Loucy (cell line): ENCODE measurements at regions not wholly inside any gene's neighbourhood (a gene's known extent, or its start where the extent isn't known, plus 50 kb on each side); places are given as distances from the start of the nearest gene placed in this dataset.
"Not testable (repeated sequence)": the region's sequence is repeated elsewhere in the genome, so short reads cannot be mapped to it uniquely, and the experiment has no call there.

Source experiments
- H2AFZ ChIP-seq: fragments of 200-600 bp; sonication (generic); 2 replicates; pipeline ENCODE4 v1.6.0; 2016; ENCODE audit warnings: antibody characterized with exemption, mild to moderate bottlenecking, low read length, moderate library complexity
- H3F3A ChIP-seq: fragments of 200-600 bp; 2 replicates; pipeline ENCODE4 v1.6.0; 2016; ENCODE audit warnings: antibody characterized with exemption, low read depth, mild to moderate bottlenecking
- H3K27me3 ChIP-seq: fragments of 200-600 bp; sonication (generic); 2 replicates; pipeline ENCODE4 v1.6.1; 2014; ENCODE audit warnings: low read length, mild to moderate bottlenecking; ENCODE audit not compliant: insufficient read depth, poor library complexity, severe bottlenecking
- H3K36me3 ChIP-seq: fragments of 200-600 bp; sonication (generic); 2 replicates; pipeline ENCODE4 v1.6.1; 2016; ENCODE audit warnings: low read length; ENCODE audit not compliant: insufficient read depth
- H3K4me1 ChIP-seq: fragments of 200-600 bp; sonication (generic); 2 replicates; pipeline ENCODE4 v1.5.1; 2014; ENCODE audit warnings: low read length, mild to moderate bottlenecking; ENCODE audit not compliant: insufficient read depth, poor library complexity, severe bottlenecking
- H3K4me2 ChIP-seq: fragments of 200-600 bp; sonication (generic); 2 replicates; pipeline ENCODE4 v1.6.0; 2014; ENCODE audit warnings: antibody characterized with exemption, low read length, low read depth, mild to moderate bottlenecking; ENCODE audit not compliant: poor library complexity, severe bottlenecking
- H3K4me3 ChIP-seq: fragments of 200-600 bp; sonication (generic); 2 replicates; pipeline ENCODE4 v1.5.1; 2014; ENCODE audit warnings: low read length, mild to moderate bottlenecking, mixed read lengths; ENCODE audit not compliant: poor library complexity, severe bottlenecking
- H3K79me2 ChIP-seq: fragments of 200-600 bp; sonication (generic); 2 replicates; pipeline ENCODE4 v1.6.1; 2014; ENCODE audit warnings: low read length; ENCODE audit not compliant: insufficient read depth
- H3K9ac ChIP-seq: fragments of 200-600 bp; sonication (generic); 2 replicates; pipeline ENCODE4 v1.6.0; 2014; ENCODE audit warnings: mild to moderate bottlenecking, low read depth, low read length, moderate library complexity; ENCODE audit not compliant: poor library complexity, severe bottlenecking
- H3K9me2 ChIP-seq: fragments of 200-600 bp; sonication (generic); replicated peaks from 2 replicates; pipeline ENCODE4 v1.6.1; 2016; ENCODE audit warnings: low read depth, low read length, mixed read lengths
- H3K9me3 ChIP-seq: fragments of 200-600 bp; sonication (generic); 2 replicates; pipeline ENCODE4 v1.6.1; 2014; ENCODE audit warnings: mild to moderate bottlenecking, antibody characterized with exemption, low read length, low read depth; ENCODE audit not compliant: insufficient read depth
- H4K20me1 ChIP-seq: fragments of 200-600 bp; sonication (generic); 2 replicates; pipeline ENCODE4 v1.6.0; 2014; ENCODE audit warnings: antibody characterized with exemption, low read length, mild to moderate bottlenecking; ENCODE audit not compliant: insufficient read depth, poor library complexity, severe bottlenecking
- CTCF ChIP-seq: fragments of 200-600 bp; sonication (generic); conservative IDR thresholded peaks from 2 replicates; pipeline ENCODE4 v1.5.1; 2014; ENCODE audit warnings: mild to moderate bottlenecking, antibody characterized with exemption, low read length
- EZH2phosphoT487 ChIP-seq: fragments of 200-600 bp; IDR thresholded peaks from 2 replicates; pipeline ENCODE4 v1.6.1; 2018; ENCODE audit warnings: antibody characterized with exemption, mild to moderate bottlenecking, moderate library complexity, borderline replicate concordance

DNA sequence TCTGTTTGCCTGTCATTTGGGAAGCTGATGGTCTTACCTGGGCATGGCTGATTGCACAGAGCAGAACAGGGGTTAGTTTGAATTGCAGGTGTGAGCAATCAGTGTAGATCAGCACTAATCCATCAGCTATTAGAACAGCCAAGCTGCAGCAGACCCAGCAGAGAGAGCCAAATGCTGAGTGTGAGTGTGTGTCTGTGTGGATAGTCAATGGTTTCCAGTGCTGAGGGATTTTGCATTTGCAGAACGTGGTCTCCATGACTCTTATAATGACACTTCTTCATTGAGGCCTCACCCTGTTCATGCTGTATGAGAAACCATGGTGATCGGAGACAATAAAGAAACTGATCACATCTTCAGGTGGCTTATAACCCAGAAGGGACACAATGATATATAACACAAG lies 312.1 kb downstream of the SOX2 start:
- Histone ChIP-seq H3K9ac (no peak overlapping the region), H3K4me2 (no peak overlapping the region), H3K4me1 (no peaks in the 10 kb centered on the region), H3K36me3 (no peaks in the 10 kb centered on the region), H4K20me1 (no peaks in the 10 kb centered on the region), H3K27me3 (no peaks in the 10 kb centered on the region), H3K9me3 (no peaks in the 10 kb centered on the region), H3K79me2 (no peaks in the 10 kb centered on the region), H3F3A (no peaks in the 10 kb centered on the region), H3K9me2 (no peaks in the 10 kb centered on the region), H3K4me3 (no peak overlapping the region), H2AFZ (no peak overlapping the region)
- TF ChIP-seq EZH2phosphoT487 (no peak), CTCF (no peak)

GRCh38 chr3:182027366-182027765 lies 315.6 kb downstream of the SOX2 start:
- Histone ChIP-seq H3K4me3 (no peak overlapping the region), H3F3A (no peaks in the 10 kb centered on the region), H3K9ac (no peak overlapping the region), H3K79me2 (no peaks in the 10 kb centered on the region), H3K9me3 (no peaks in the 10 kb centered on the region), H3K27me3 (no peaks in the 10 kb centered on the region), H3K4me1 (no peaks in the 10 kb centered on the region), H3K4me2 (no peak overlapping the region), H3K9me2 (no peaks in the 10 kb centered on the region), H3K36me3 (no peaks in the 10 kb centered on the region), H2AFZ (no peak overlapping the region), H4K20me1 (no peaks in the 10 kb centered on the region)
- no peak for TF ChIP-seq CTCF
- no peak for TF ChIP-seq EZH2phosphoT487

GRCh38 chr3:182028081-182028480 lies 316.4 kb downstream of the SOX2 start:
- Histone ChIP-seq H3K9ac (no peak overlapping the region), H3K36me3 (no peaks in the 10 kb centered on the region), H3F3A (no peaks in the 10 kb centered on the region), H3K4me3 (no peak overlapping the region), H4K20me1 (no peaks in the 10 kb centered on the region), H3K9me3 (no peaks in the 10 kb centered on the region), H2AFZ (no peak overlapping the region), H3K27me3 (no peaks in the 10 kb centered on the region), H3K4me2 (no peak overlapping the region), H3K9me2 (no peaks in the 10 kb centered on the region), H3K4me1 (no peaks in the 10 kb centered on the region), H3K79me2 (no peaks in the 10 kb centered on the region)
- no peak for TF ChIP-seq CTCF
- TF ChIP-seq EZH2phosphoT487 = no peak

DNA sequence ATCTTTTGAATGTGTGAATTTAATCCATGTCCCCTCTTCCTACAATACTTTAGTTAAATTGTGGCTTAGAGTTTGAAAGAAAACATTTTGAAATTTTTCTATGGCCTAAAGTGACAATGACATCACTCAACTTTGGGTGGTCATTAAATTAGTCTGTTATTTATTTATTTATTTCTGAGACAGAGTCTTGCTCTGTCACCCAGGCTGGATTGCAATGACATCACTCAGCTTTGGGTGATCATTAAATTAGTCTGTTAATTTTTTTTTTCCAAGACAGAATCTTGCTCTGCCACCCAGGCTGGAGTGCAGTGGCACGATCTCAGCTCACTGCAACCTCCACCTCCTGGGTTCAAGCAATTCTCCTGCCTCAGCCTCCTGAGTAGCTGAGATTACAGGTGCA lies 322.5 kb downstream of the SOX2 start:
- H3K9ac ChIP-seq, H3K36me3 ChIP-seq, H3K4me1 ChIP-seq, H2AFZ ChIP-seq, H3K4me3 ChIP-seq, H3K9me2 ChIP-seq, H3K27me3 ChIP-seq, H3K79me2 ChIP-seq, H3F3A ChIP-seq, H4K20me1 ChIP-seq, H3K4me2 ChIP-seq, H3K9me3 ChIP-seq: not testable (repeated sequence)
